ENCODE measurements at regions not wholly inside any gene's neighbourhood (a gene's known extent, or its start where the extent isn't known, plus 50 kb on each side); places are given as distances from the start of the nearest gene placed in this dataset.

DNA sequence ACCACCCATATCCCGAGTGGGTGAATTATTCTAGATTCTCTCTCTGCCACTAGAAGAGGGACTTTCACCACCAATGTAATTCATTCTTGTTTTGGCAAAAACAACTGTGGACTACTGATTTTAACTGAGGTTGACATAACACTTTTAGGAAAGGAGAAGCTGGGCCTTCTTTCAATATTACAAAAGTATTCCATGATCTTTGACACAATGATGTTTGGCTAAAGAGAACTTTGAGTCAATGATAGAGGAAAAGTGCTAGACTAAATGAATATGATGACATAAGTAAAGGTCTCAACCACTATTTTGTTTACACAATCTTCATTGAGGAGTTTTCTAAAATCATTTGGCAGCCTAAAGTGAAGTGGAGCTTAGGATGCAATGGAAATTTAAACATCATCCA is 336.9 kb upstream of the PDE4D start:
- Histone ChIP-seq H3K4me1 (no peaks in the 10 kb centered on the region), H3K4me3 (no peak overlapping the region), H3K9me3 (no peaks in the 10 kb centered on the region), H3K27me3 (no peaks in the 10 kb centered on the region), H3K27ac (no peak overlapping the region), H3K36me3 (no peaks in the 10 kb centered on the region)
- no peak for DNase-seq (ENCODE audit: extremely low spot score in 2 of 2)
- intact Hi-C loops (cut with DNase I), result no loop called here
- TF ChIP-seq POLR2AphosphoS5 (IDR thresholded peaks at IDR 0.05; ENCODE audit: insufficient read depth in 1 of 2, low read depth in 1 of 2) (no peak), POLR2A (IDR thresholded peaks at IDR 0.05) (no peak)
- TF ChIP-seq, protein P1, sequence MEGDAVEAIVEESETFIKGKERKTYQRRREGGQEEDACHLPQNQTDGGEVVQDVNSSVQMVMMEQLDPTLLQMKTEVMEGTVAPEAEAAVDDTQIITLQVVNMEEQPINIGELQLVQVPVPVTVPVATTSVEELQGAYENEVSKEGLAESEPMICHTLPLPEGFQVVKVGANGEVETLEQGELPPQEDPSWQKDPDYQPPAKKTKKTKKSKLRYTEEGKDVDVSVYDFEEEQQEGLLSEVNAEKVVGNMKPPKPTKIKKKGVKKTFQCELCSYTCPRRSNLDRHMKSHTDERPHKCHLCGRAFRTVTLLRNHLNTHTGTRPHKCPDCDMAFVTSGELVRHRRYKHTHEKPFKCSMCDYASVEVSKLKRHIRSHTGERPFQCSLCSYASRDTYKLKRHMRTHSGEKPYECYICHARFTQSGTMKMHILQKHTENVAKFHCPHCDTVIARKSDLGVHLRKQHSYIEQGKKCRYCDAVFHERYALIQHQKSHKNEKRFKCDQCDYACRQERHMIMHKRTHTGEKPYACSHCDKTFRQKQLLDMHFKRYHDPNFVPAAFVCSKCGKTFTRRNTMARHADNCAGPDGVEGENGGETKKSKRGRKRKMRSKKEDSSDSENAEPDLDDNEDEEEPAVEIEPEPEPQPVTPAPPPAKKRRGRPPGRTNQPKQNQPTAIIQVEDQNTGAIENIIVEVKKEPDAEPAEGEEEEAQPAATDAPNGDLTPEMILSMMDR (IDR thresholded peaks at IDR 0.05), result no peak

DNA sequence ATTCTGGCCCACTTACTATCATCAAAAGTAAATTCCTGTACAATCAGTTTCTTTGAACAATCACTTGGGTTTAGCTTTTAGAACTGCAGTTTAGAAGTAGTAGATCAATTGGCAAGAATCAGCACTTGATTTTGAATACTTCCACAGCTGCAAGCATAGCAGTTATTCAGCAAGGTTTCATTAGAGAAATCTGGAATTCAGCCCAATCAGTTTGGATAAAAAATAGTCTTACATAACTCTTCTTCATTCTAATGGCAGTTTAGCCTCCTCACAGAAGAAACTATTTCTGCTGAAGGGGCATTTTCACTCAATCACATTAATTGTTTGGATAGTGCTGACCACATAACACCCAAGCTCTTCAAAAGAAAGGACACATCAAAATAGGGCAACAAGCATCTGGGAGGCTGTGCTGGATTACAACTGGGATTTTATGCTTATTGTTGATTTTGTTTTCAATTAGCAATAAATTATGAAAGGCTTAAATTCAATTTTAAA is 336.2 kb upstream of the PDE4D start:
- H3K36me3 ChIP-seq, result no peaks in the 10 kb centered on the region
- H3K4me1 ChIP-seq, result no peaks in the 10 kb centered on the region
- no peaks in the 10 kb centered on the region for H3K9me3 ChIP-seq
- no peak overlapping the region for H3K4me3 ChIP-seq
- TF ChIP-seq POLR2AphosphoS5 (IDR thresholded peaks at IDR 0.05; ENCODE audit: insufficient read depth in 1 of 2, low read depth in 1 of 2) (no peak), POLR2A (IDR thresholded peaks at IDR 0.05) (no peak)
- TF ChIP-seq, protein P1 (IDR thresholded peaks at IDR 0.05), result no peak
- no peak overlapping the region for H3K27ac ChIP-seq
- intact Hi-C loops (cut with DNase I), result no loop called here
- no peak for DNase-seq (ENCODE audit: extremely low spot score in 2 of 2)
- no peaks in the 10 kb centered on the region for H3K27me3 ChIP-seq

DNA sequence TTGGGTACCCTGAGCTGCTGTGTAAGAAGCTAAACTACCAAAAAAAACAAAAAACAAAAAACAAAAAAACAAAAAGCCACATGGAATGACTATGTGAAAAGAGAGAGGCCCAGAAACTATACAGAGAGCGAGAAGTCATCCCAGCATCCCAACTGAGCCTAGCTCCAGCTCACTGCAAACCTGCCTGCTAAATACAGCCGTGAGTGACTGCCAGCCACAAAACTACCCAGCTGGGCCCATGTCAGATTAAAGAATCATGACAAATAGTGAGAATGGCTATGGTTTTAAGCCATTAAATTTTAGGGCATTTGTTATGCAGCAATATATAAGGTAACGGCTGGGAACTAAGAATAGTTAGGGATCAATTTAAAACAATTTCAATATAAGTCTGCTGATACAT is 335.1 kb upstream of the PDE4D start:
- no peaks in the 10 kb centered on the region for H3K9me3 ChIP-seq
- no peak for DNase-seq (ENCODE audit: extremely low spot score in 2 of 2)
- no peaks in the 10 kb centered on the region for H3K36me3 ChIP-seq
- TF ChIP-seq, protein P1 (IDR thresholded peaks at IDR 0.05), result no peak
- TF ChIP-seq POLR2A (IDR thresholded peaks at IDR 0.05), result no peak
- TF ChIP-seq POLR2AphosphoS5 (IDR thresholded peaks at IDR 0.05; ENCODE audit: insufficient read depth in 1 of 2, low read depth in 1 of 2), result no peak
- H3K27me3 ChIP-seq, result no peaks in the 10 kb centered on the region
- no peaks in the 10 kb centered on the region for H3K4me1 ChIP-seq
- no peak overlapping the region for H3K27ac ChIP-seq
- H3K4me3 ChIP-seq, result no peak overlapping the region
- intact Hi-C loops (cut with DNase I), result no loop called here

DNA sequence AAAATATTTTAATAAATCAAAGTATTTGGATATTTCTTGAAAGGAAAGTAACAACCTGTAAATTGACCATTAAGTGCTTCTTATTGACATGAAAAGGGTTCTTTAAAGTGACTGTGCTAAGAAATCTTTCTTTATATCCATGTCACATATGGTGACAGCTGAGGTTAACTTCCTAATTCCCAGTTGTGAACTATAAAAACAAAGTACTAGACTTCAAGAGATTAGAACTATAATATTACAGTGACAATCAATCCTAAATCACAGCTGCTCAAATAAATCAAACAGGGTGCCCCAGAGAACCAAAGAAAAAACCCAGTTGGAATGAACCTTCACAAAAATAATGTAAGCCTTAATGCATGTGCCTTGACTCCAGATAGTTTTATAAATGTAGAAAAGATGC is 332.6 kb upstream of the PDE4D start:
- H3K4me1 ChIP-seq, result no peaks in the 10 kb centered on the region
- intact Hi-C loops (cut with DNase I), result no loop called here
- TF ChIP-seq POLR2AphosphoS5 (IDR thresholded peaks at IDR 0.05; ENCODE audit: insufficient read depth in 1 of 2, low read depth in 1 of 2) (no peak), POLR2A (IDR thresholded peaks at IDR 0.05) (no peak)
- TF ChIP-seq, protein P1 (IDR thresholded peaks at IDR 0.05), result no peak

DNA sequence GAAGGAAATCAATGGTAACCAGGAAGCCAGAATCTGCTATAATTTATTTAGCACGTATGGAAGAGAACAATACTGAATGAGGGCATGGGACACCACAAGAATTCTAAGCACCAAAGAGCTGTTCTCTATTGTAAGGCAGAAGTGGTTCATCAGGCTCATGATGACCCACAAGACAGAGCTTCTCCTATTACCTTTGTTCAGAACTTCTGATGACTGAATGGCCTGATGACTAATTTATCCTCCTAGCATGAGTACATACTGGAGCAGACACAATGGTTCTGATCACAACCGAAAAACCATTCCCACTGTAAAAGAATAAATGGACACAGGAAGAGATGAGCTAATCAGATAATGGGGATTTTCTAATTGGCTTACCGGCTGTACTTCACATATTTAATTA is 329.8 kb upstream of the PDE4D start:
- H3K27me3 ChIP-seq, result no peaks in the 10 kb centered on the region
- H3K36me3 ChIP-seq, result no peaks in the 10 kb centered on the region
- no peak for TF ChIP-seq POLR2A (IDR thresholded peaks at IDR 0.05)
- TF ChIP-seq, protein P1 (IDR thresholded peaks at IDR 0.05), result no peak
- no peak for TF ChIP-seq POLR2AphosphoS5 (IDR thresholded peaks at IDR 0.05; ENCODE audit: insufficient read depth in 1 of 2, low read depth in 1 of 2)
- H3K27ac ChIP-seq, result no peak overlapping the region
- DNase-seq (ENCODE audit: extremely low spot score in 2 of 2), result no peak
- H3K9me3 ChIP-seq, result no peaks in the 10 kb centered on the region
- H3K4me3 ChIP-seq, result no peak overlapping the region
- no peaks in the 10 kb centered on the region for H3K4me1 ChIP-seq
- intact Hi-C loops (cut with DNase I), result no loop called here

More for the DNA sequence above, 332.6 kb upstream of the PDE4D start:
- H3K9me3 ChIP-seq, result no peaks in the 10 kb centered on the region
- no peak overlapping the region for H3K27ac ChIP-seq
- no peaks in the 10 kb centered on the region for H3K36me3 ChIP-seq
- DNase-seq (ENCODE audit: extremely low spot score in 2 of 2), result no peak
- no peak overlapping the region for H3K4me3 ChIP-seq
- no peaks in the 10 kb centered on the region for H3K27me3 ChIP-seq
